HG03565 (cell line): ENCODE measurements at regions not wholly inside any gene's neighbourhood (a gene's known extent, or its start where the extent isn't known, plus 50 kb on each side); places are given as distances from the start of the nearest gene placed in this dataset.
"Not testable (repeated sequence)": the region's sequence is repeated elsewhere in the genome, so short reads cannot be mapped to it uniquely, and the experiment has no call there.

Experiments used
- ATAC-seq: cut with Tn5 transposase; IDR thresholded peaks from one replicate; pipeline ENCODE4 v1.9.1; 2021; ENCODE audit warnings: mild to moderate bottlenecking, moderate library complexity; ENCODE audit not compliant: unreplicated experiment

DNA sequence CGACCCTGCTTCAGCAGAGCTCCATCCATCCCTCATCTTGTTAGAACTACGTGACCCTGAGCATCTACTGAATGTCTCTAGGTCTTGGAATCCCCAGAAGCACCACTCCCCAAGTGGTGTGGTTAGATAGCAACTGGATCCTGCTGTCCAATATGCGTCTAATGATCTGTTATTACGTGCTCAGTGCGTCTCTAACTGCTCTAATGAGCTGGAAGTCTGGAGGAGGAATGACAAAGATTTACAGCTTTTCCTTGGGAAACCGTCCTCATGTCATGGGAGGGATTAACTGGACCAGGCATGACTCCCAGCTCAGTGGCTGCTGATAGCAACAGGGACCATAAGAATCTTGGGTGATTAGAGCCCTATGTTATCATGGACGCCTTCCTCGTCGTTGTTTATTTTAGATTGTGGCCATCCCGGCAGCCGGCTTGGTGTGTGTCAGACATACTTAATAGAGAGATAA lies 150.9 kb downstream of the HS3ST3B1 start:
- ATAC-seq = no peak

DNA sequence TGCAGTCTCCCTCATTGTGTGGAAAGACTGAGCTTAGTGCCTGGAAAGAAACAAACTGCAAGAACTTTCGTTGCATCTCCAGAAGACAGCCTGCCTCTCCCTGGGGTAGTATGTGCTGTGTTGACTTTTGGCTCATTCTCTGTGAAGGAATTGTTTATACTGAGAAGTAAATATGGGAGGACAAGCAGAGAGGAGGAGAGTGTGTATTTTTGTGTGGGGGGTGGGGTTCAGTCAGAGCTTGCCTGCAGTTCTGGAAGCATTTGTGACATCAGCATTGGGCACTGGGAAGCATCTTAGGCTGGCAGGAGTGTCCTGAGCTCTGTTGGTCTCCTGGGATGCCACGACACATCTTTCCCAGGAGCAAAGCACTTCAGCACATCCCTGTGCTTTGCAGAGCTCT lies 147.9 kb downstream of the HS3ST3B1 start:
- ATAC-seq = no peak

- ATAC-seq = no peak
These were observed 145.9 kb downstream of the HS3ST3B1 start for GRCh38 chr17:14446825-14447224.

- no peak for ATAC-seq
These were observed 144.0 kb downstream of the HS3ST3B1 start for GRCh38 chr17:14444915-14445314.

- ATAC-seq = no peak
These were observed 142.1 kb downstream of the HS3ST3B1 start for GRCh38 chr17:14442798-14443528.

DNA sequence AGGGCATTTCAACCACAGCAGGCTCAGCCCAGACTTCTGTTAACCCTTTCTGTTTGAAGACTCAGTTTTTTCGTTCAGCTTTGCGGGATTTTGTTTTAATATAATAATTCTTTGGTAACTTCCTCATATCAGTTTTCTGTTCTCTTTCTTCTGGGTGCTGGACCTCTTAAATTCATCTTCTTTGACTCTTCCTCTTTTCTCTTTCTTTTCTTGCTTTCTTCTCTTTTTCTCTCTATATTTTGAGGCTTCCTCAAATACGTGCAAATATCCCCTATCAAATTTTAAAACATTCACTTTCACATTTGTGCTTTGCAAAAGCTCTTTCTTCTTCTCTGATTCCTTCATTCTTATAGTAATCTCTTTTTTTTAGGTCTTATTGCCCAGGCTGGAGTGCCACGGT lies 136.3 kb downstream of the HS3ST3B1 start:
- no peak for ATAC-seq

- ATAC-seq = no peak
These were observed 135.4 kb downstream of the HS3ST3B1 start for GRCh38 chr17:14436266-14436665.

GRCh38 chr17:14434506-14434905 lies 133.6 kb downstream of the HS3ST3B1 start:
- peak; percentile 59 for ATAC-seq

GRCh38 chr17:14432079-14432478 lies 131.2 kb downstream of the HS3ST3B1 start:
- ATAC-seq = no peak

- ATAC-seq = no peak
These were observed 128.2 kb downstream of the HS3ST3B1 start for GRCh38 chr17:14429084-14429483.

GRCh38 chr17:14428648-14429029 lies 127.8 kb downstream of the HS3ST3B1 start:
- ATAC-seq = no peak

DNA sequence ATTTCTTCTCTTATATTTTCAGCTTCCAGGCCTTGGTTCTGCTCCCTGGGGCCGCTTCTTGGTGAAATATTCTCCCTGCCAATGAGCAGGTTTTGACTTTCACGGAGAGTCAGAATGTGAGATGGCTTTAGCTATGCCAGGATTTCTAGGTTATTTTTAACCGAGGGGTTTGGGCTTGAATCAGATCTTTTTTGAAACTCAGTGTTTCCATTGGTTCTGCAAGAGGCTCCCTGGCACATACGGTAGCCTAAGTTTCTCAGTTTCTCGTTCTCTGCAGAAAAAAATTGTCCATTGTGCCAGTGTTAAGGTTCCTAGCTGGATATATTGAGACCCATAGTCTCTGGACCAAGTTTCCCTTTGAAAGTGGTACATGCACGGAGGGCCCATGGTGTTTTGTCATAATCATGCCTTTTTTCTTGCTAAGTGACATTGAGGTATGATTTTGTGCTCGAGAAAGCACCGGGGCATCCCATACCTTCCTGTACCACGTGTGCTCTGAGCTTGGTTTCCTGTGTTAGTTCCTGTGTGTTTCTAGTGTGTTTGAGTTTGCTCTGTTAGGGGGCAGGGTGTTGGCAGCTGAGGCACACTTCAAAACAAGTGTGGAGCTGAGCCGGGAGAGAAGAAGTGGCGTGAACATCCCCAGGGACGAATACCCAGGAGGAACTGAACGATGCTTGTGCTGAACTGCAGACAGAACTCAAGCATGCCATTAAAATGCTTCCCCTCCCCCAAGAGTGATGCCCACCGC lies 127.2 kb downstream of the HS3ST3B1 start:
- peak; percentile 84 for ATAC-seq

GRCh38 chr17:14423156-14423555 lies 122.3 kb downstream of the HS3ST3B1 start:
- ATAC-seq = not testable (repeated sequence)

- ATAC-seq = no peak
These were observed 116.5 kb downstream of the HS3ST3B1 start for GRCh38 chr17:14417336-14417735.

DNA sequence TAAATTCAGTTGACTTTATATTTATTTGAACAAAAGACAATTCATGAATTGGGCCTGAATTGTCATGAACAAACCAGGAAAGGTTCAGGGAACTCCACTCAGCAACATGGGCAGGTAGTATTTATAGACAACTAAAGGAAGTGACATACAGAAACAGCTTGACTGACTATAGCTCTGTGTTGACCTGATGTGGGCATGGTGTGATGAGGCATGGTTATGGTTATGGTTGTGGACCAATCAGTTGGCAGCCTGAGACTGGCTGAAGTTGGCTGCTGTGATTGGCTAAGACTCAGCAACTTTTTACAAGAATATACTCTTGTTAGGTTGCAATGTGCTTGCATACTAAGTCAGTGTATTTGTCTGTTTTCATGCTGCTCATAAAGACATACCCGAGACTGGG lies 108.4 kb downstream of the HS3ST3B1 start:
- no peak for ATAC-seq

- no peak for ATAC-seq
These were observed 106.7 kb downstream of the HS3ST3B1 start for GRCh38 chr17:14407541-14407940.

- no peak for ATAC-seq
These were observed 104.3 kb downstream of the HS3ST3B1 start for GRCh38 chr17:14405189-14405588.
